GM18951 (cell line): ENCODE measurements at regions not wholly inside any gene's neighbourhood (a gene's known extent, or its start where the extent isn't known, plus 50 kb on each side); places are given as distances from the start of the nearest gene placed in this dataset.

ENCODE experiments used
- POLR2A ChIP-seq: IDR thresholded peaks from 4 replicates; pipeline ENCODE4 v1.6.1; 2011; ENCODE audit warnings: mild to moderate bottlenecking; ENCODE audit not compliant: insufficient read length, insufficient read depth; ENCODE audit errors: extremely low read depth
- in situ Hi-C: fragments of 300-500 bp; cut with MboI; formaldehyde crosslinking; loops from one replicate; pipeline ENCODE4 v1.12.0; 2022; ENCODE audit warnings: low sequenced_read_pairs, mixed read lengths, inconsistent platforms; ENCODE audit not compliant: unreplicated experiment

GRCh38 chr15:81947548-81947947 is 98.3 kb downstream of the MEX3B start:
- in situ Hi-C loops: loop anchor here (25.0 kb wide), 1 partner anchor 460 kb away; no protein-coding TSS in a partner anchor

GRCh38 chr15:81945014-81945615 is 100.7 kb downstream of the MEX3B start:
- no peak for TF ChIP-seq POLR2A
- in situ Hi-C loops: loop anchor here (25.0 kb wide), 1 partner anchor 458 kb away; no protein-coding TSS in a partner anchor

More at GRCh38 chr15:81947548-81947947, 98.3 kb downstream of the MEX3B start:
- no peak for TF ChIP-seq POLR2A

GRCh38 chr15:81942655-81943195 is 103.1 kb downstream of the MEX3B start:
- in situ Hi-C loops: loop anchor here (25.0 kb wide), 1 partner anchor 455 kb away; no protein-coding TSS in a partner anchor
- no peak for TF ChIP-seq POLR2A

- in situ Hi-C loops: loop anchor here (25.0 kb wide), 1 partner anchor 455 kb away; no protein-coding TSS in a partner anchor
- TF ChIP-seq POLR2A: no peak
These were observed 103.7 kb downstream of the MEX3B start for GRCh38 chr15:81942157-81942556.

- TF ChIP-seq POLR2A: no peak
These were observed 104.3 kb downstream of the MEX3B start for GRCh38 chr15:81941479-81941878.

GRCh38 chr15:81940467-81941451 is 105.1 kb downstream of the MEX3B start:
- TF ChIP-seq POLR2A: no peak
- in situ Hi-C loops: loop anchor here (25.0 kb wide), 1 partner anchor 453 kb away; no protein-coding TSS in a partner anchor

More at GRCh38 chr15:81941479-81941878, 104.3 kb downstream of the MEX3B start:
- in situ Hi-C loops: loop anchor here (25.0 kb wide), 1 partner anchor 454 kb away; no protein-coding TSS in a partner anchor

- no peak for TF ChIP-seq POLR2A
- in situ Hi-C loops: loop anchor here (25.0 kb wide), 1 partner anchor 453 kb away; no protein-coding TSS in a partner anchor
These were observed 106.0 kb downstream of the MEX3B start for GRCh38 chr15:81939604-81940440.

GRCh38 chr15:81937189-81937588 is 108.6 kb downstream of the MEX3B start:
- in situ Hi-C loops: loop anchor here (25.0 kb wide), 1 partner anchor 450 kb away; no protein-coding TSS in a partner anchor
- no peak for TF ChIP-seq POLR2A

- TF ChIP-seq POLR2A: no peak
- in situ Hi-C loops: loop anchor here (25.0 kb wide), 1 partner anchor 443 kb away; no protein-coding TSS in a partner anchor
These were observed 115.0 kb downstream of the MEX3B start for GRCh38 chr15:81930582-81931369.

GRCh38 chr15:81929557-81929956 is 116.3 kb downstream of the MEX3B start:
- in situ Hi-C loops: loop anchor here (25.0 kb wide), 1 partner anchor 442 kb away; no protein-coding TSS in a partner anchor
- no peak for TF ChIP-seq POLR2A

GRCh38 chr15:81926981-81927380 is 118.8 kb downstream of the MEX3B start:
- in situ Hi-C loops: loop anchor here (25.0 kb wide), 1 partner anchor 440 kb away; no protein-coding TSS in a partner anchor
- TF ChIP-seq POLR2A: no peak
